Naive thymus-derived CD4-positive, alpha-beta T cell (primary cell): ENCODE measurements at regions not wholly inside any gene's neighbourhood (a gene's known extent, or its start where the extent isn't known, plus 50 kb on each side); places are given as distances from the start of the nearest gene placed in this dataset.

Experiments used
- ATAC-seq: fragments of 150-1000 bp; cut with Tn5 transposase; 2 replicates; pipeline ENCODE4 v1.10.0; 2021; ENCODE audit warnings: mild to moderate bottlenecking, moderate library complexity
- CTCF ChIA-PET: fragments of 350-600 bp; sonication (Branson Sonifier 250); formaldehyde crosslinking; loops from one replicate; lab custom pipeline; 2021; ENCODE audit warnings: antibody characterized with exemption; lab: Charles Lee
- POLR2A ChIA-PET: fragments of 350-600 bp; sonication (Branson Sonifier 250); formaldehyde crosslinking; loops from one replicate; lab custom pipeline; 2021; ENCODE audit warnings: antibody characterized with exemption, inconsistent platforms; lab: Charles Lee
- DNase-seq, 9 donors: peaks; one replicate each; pipeline versions ENCODE4 v3.0.0 to v3.0.0-alpha.2; 2020 to 2022; ENCODE audit warnings: mixed read lengths in 1 of 9
- H3K27ac ChIP-seq: one replicate; pipeline ENCODE4 v1.7.0; 2013; ENCODE audit warnings: mild to moderate bottlenecking, low read depth, low read length, moderate library complexity
- H3K27me3 ChIP-seq, 2 donors: one replicate each; pipeline ENCODE4 v1.7.0; 2013; ENCODE audit warnings: low read length in 2 of 2, mild to moderate bottlenecking in 2 of 2, moderate library complexity in 2 of 2; ENCODE audit not compliant: control insufficient read depth in 2 of 2, insufficient read depth in 2 of 2
- H3K36me3 ChIP-seq, 3 experiments: 1 replicate in 2 of 3; 2 replicates in 1 of 3; pipeline ENCODE4 v1.7.0; 2013; ENCODE audit warnings: low read length in 3 of 3, mild to moderate bottlenecking in 3 of 3, moderate library complexity in 1 of 3; ENCODE audit not compliant: insufficient read depth in 3 of 3, control insufficient read depth in 2 of 3
- H3K4me1 ChIP-seq, 2 donors: one replicate each; pipeline ENCODE4 v1.7.0; 2013; ENCODE audit warnings: low read length in 2 of 2, mild to moderate bottlenecking in 2 of 2, moderate library complexity in 1 of 2; ENCODE audit not compliant: control insufficient read depth in 2 of 2, insufficient read depth in 2 of 2
- H3K4me3 ChIP-seq: 2 replicates; pipeline ENCODE4 v1.7.0; 2013; ENCODE audit warnings: mild to moderate bottlenecking, low read length
- H3K9me3 ChIP-seq, 3 experiments: 1 replicate in 2 of 3; 2 replicates in 1 of 3; pipeline ENCODE4 v1.7.0; 2013; ENCODE audit warnings: low read length in 3 of 3; ENCODE audit not compliant: control insufficient read depth in 2 of 3
- H3K27ac Mint-ChIP-seq, 9 donors: one replicate each; pipeline ENCODE4 v1.8.0; 2020 to 2022; ENCODE audit warnings: mixed read lengths in 9 of 9, mild to moderate bottlenecking in 8 of 9, moderate library complexity in 5 of 9, inconsistent platforms in 2 of 9
- H3K27me3 Mint-ChIP-seq, 5 donors: one replicate each; pipeline ENCODE4 v1.8.0; 2021 to 2022; ENCODE audit warnings: mixed read lengths in 5 of 5, mild to moderate bottlenecking in 1 of 5
- H3K36me3 Mint-ChIP-seq, 5 donors: one replicate each; pipeline ENCODE4 v1.8.0; 2020 to 2022; ENCODE audit warnings: mixed read lengths in 5 of 5, mild to moderate bottlenecking in 3 of 5, inconsistent platforms in 1 of 5
- H3K4me1 Mint-ChIP-seq, 7 donors: one replicate each; pipeline ENCODE4 v1.8.0; 2020 to 2022; ENCODE audit warnings: mixed read lengths in 7 of 7, mild to moderate bottlenecking in 3 of 7, inconsistent platforms in 1 of 7
- H3K4me3 Mint-ChIP-seq, 10 donors: one replicate each; pipeline ENCODE4 v1.8.0; 2020 to 2022; ENCODE audit warnings: mild to moderate bottlenecking in 10 of 10, mixed read lengths in 10 of 10, moderate library complexity in 6 of 10, inconsistent platforms in 2 of 10
- H3K9me3 Mint-ChIP-seq, 11 donors: one replicate each; pipeline ENCODE4 v1.8.0; 2020 to 2022; ENCODE audit warnings: mixed read lengths in 11 of 11, mild to moderate bottlenecking in 4 of 11, inconsistent platforms in 1 of 11, moderate library complexity in 1 of 11
- intact Hi-C, 2 donors: fragments of 100-400 bp; cut with micrococcal nuclease; formaldehyde crosslinking; loops; one replicate each; pipeline ENCODE4 v1.15.1; 2023

DNA sequence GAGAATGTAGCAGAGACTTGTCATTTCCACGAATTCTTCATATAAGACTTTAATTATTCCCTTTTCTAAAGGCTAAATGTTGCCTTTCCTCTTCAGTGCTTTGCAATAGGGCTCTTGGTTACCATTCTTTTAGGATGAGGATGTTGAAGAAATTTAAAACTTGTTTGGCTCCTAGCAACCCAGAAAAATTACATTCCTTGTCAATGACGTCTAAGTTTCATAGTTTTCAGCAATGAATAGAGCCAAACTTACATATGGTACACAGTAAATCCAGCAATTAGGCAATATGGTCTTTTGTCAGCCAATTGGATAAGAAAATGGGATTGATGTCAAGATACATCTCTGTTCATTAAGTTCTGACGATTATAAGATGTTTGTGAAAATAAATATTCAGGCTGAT lies 1639.6 kb upstream of the PCDH10 start:
- DNase-seq (no peak), ATAC-seq (no peak)
- Mint-ChIP-seq H3K27ac (no peak overlapping the region), H3K27me3 (no peaks in the 10 kb centered on the region), H3K4me3 (no peak overlapping the region), H3K4me1 (no peaks in the 10 kb centered on the region), H3K36me3 (peaks cover 0 to 4% (median 0%) of the 10 kb centered on the region in 5 donors), H3K9me3 (peaks cover 0 to 5% (median 0%) of the 10 kb centered on the region in 11 donors)
- POLR2A ChIA-PET = no interaction called here
- H3K4me1 ChIP-seq = no peaks in the 10 kb centered on the region
- H3K9me3 ChIP-seq = no peaks in the 10 kb centered on the region
- CTCF ChIA-PET = no interaction called here
- no peaks in the 10 kb centered on the region for H3K36me3 ChIP-seq
- H3K27ac ChIP-seq = no peak overlapping the region
- H3K4me3 ChIP-seq = no peak overlapping the region
- intact Hi-C loops = no loop called here
- no peaks in the 10 kb centered on the region for H3K27me3 ChIP-seq

DNA sequence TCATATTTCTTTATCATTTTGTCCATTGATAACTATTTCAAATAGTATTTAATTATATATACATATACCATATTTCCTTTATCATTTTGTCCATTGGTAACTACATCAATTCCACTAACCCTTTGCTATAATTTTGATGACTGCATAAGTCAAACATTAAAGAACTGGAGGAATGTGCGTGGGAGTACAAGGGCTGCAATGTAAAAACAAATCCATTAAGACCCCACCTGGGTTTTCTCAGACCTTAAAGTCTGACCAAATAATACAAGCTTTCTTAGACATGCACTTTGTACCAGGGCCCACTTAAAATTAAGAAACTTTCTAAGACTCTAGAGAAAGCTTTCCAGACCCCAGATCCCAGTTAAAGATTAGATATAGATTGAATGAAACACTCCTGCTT lies 1622.4 kb upstream of the PCDH10 start:
- H3K27me3 ChIP-seq = no peaks in the 10 kb centered on the region
- no peak overlapping the region for H3K27ac ChIP-seq
- peaks cover 0 to 12% (median 0%) of the 10 kb centered on the region in 11 donors for H3K9me3 Mint-ChIP-seq
- no peaks in the 10 kb centered on the region for H3K4me1 Mint-ChIP-seq
- POLR2A ChIA-PET = no interaction called here
- CTCF ChIA-PET = no interaction called here
- intact Hi-C loops = no loop called here
- H3K27me3 Mint-ChIP-seq = no peaks in the 10 kb centered on the region
- no peaks in the 10 kb centered on the region for H3K36me3 ChIP-seq
- no peak overlapping the region for H3K27ac Mint-ChIP-seq
- no peaks in the 10 kb centered on the region for H3K4me1 ChIP-seq
- ATAC-seq (no peak), DNase-seq (no peak)
- no peaks in the 10 kb centered on the region for H3K9me3 ChIP-seq
- no peak overlapping the region for H3K4me3 ChIP-seq
- no peak overlapping the region for H3K4me3 Mint-ChIP-seq
- no peaks in the 10 kb centered on the region for H3K36me3 Mint-ChIP-seq

DNA sequence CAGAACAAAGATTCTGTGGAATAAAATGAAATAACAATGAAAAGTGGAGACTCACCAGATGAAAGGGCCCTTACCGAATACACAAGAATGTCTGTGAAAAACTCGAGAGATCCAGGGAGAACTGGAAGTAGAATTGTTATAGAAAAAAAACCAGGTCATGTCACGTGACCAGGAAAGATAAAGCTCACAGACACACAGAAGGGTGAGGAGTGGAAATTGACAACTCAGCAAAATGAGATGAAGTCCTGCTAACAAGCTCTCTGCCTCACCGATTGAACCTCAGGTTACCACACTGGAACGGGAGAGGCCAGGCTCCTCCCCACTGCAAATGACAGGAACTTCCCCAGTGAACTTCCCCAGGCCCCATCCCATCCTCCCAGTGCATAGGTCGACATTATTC lies 1618.0 kb upstream of the PCDH10 start:
- no peaks in the 10 kb centered on the region for H3K4me1 Mint-ChIP-seq
- intact Hi-C loops = no loop called here
- no peaks in the 10 kb centered on the region for H3K36me3 ChIP-seq
- DNase-seq (no peak), ATAC-seq (no peak)
- H3K9me3 ChIP-seq = peaks cover 0 to 4% (median 0%) of the 10 kb centered on the region in 3 experiments
- no peak overlapping the region for H3K4me3 ChIP-seq
- H3K27me3 ChIP-seq = no peaks in the 10 kb centered on the region
- POLR2A ChIA-PET = no interaction called here
- CTCF ChIA-PET = no interaction called here
- no peak overlapping the region for H3K4me3 Mint-ChIP-seq
- H3K27me3 Mint-ChIP-seq = no peaks in the 10 kb centered on the region
- peaks cover 0 to 11% (median 0%) of the 10 kb centered on the region in 11 donors for H3K9me3 Mint-ChIP-seq
- H3K27ac ChIP-seq = no peak overlapping the region
- H3K4me1 ChIP-seq = no peaks in the 10 kb centered on the region
- no peaks in the 10 kb centered on the region for H3K36me3 Mint-ChIP-seq
- no peak overlapping the region for H3K27ac Mint-ChIP-seq

DNA sequence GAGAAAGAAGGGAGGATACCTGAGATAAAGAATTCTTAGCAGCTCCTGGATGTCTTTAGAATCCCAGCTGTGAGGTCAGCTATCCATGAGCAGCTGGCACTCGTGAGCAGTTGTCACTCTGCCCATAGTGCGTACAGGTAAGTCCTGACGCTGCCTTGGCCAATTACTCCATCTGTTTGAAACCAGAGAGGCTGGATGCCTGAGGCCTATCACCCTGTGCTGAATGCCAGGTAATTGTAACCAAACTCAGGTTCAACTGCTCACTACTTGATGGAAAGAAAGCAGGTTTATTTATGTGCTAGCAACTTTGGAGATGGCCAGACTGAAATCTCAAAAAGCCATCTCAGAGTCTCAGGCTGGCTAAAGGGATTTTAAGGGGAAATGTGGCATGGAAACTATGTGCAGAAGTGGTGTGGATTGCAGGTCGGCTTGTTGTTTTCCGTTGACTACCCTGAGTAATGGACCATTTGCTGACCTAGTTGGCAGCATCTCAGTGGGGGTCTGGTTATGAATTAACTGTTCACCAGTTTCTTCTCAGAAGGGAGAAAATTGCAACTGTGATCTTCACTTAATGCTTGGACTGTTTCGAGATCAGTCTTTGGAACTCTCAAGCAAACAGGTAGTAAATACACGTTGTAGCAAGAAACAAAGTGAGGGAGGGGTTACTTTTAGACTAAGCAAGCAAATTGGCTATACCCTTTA lies 1614.0 kb upstream of the PCDH10 start:
- Histone ChIP-seq H3K4me3 (no peak overlapping the region), H3K36me3 (no peaks in the 10 kb centered on the region), H3K27ac (no peak overlapping the region), H3K9me3 (peaks cover 0 to 4% (median 0%) of the 10 kb centered on the region in 3 experiments), H3K4me1 (no peaks in the 10 kb centered on the region), H3K27me3 (no peaks in the 10 kb centered on the region)
- no peaks in the 10 kb centered on the region for H3K27me3 Mint-ChIP-seq
- ChIA-PET CTCF (no interaction called here), POLR2A (no interaction called here)
- DNase-seq (no peak), ATAC-seq (no peak)
- H3K9me3 Mint-ChIP-seq = peaks cover 0 to 6% (median 0%) of the 10 kb centered on the region in 11 donors
- H3K4me1 Mint-ChIP-seq = no peaks in the 10 kb centered on the region
- H3K4me3 Mint-ChIP-seq = no peak overlapping the region
- intact Hi-C loops = no loop called here
- no peak overlapping the region for H3K27ac Mint-ChIP-seq
- no peaks in the 10 kb centered on the region for H3K36me3 Mint-ChIP-seq

DNA sequence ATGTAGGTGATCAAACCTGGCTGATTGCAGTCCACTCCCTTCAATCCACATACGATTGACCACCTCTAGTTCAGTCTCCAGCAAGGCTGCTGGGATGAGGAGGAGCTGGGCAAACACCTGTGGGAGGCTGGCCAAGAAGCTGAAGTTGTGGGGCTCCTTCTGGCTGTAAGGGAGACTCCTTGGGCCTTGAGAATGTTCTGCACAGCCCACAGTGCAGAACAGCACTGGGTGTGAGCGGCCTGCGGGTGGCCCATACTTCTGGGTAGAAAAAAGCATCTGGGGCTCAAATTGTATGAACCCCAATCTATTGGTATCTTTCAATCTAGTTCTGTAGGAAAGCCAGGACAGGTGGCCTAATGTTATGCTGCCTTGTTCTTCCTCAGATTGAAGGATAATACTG lies 1608.8 kb upstream of the PCDH10 start:
- no peak overlapping the region for H3K27ac Mint-ChIP-seq
- no peaks in the 10 kb centered on the region for H3K4me1 Mint-ChIP-seq
- no peaks in the 10 kb centered on the region for H3K4me1 ChIP-seq
- POLR2A ChIA-PET = no interaction called here
- H3K9me3 ChIP-seq = no peaks in the 10 kb centered on the region
- H3K27ac ChIP-seq = no peak overlapping the region
- ATAC-seq (no peak), DNase-seq (no peak)
- H3K4me3 ChIP-seq = no peak overlapping the region
- H3K36me3 ChIP-seq = no peaks in the 10 kb centered on the region
- no peaks in the 10 kb centered on the region for H3K27me3 Mint-ChIP-seq
- no peaks in the 10 kb centered on the region for H3K27me3 ChIP-seq
- CTCF ChIA-PET = no interaction called here
- intact Hi-C loops = no loop called here
- no peaks in the 10 kb centered on the region for H3K9me3 Mint-ChIP-seq
- no peak overlapping the region for H3K4me3 Mint-ChIP-seq
- no peaks in the 10 kb centered on the region for H3K36me3 Mint-ChIP-seq

DNA sequence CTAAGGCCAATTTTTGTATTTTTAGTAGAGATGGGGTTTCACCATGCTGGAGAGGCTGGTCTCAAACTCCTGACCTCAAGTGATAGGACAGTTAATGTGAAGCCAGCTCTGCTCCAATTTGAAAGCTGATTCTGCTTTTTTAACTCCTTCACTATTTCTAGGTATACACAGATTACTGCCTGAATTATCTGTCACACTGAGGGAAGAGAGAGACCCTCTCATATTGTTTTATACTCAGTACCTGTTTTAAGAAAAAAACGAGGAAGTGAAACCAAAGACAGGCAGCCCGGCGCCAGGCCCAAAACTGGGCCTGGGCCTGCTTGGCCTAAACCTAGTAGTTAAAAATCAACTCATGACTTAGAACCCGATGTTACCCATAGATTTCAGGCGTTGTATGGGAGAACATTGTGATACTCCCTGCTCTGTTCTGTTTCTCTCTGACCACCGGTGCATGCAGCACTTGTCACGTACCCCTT lies 1601.5 kb upstream of the PCDH10 start:
- ATAC-seq (no peak), DNase-seq (no peak)
- no peak overlapping the region for H3K4me3 Mint-ChIP-seq
- ChIA-PET CTCF (no interaction called here), POLR2A (no interaction called here)
- no peaks in the 10 kb centered on the region for H3K4me1 ChIP-seq
- H3K27me3 Mint-ChIP-seq = no peaks in the 10 kb centered on the region
- H3K4me1 Mint-ChIP-seq = no peaks in the 10 kb centered on the region
- intact Hi-C loops = no loop called here
- H3K36me3 Mint-ChIP-seq = no peaks in the 10 kb centered on the region
- peaks cover 0 to 9% (median 0%) of the 10 kb centered on the region in 11 donors for H3K9me3 Mint-ChIP-seq
- H3K9me3 ChIP-seq = no peaks in the 10 kb centered on the region
- no peak overlapping the region for H3K27ac Mint-ChIP-seq
- no peak overlapping the region for H3K4me3 ChIP-seq
- H3K36me3 ChIP-seq = no peaks in the 10 kb centered on the region
- no peak overlapping the region for H3K27ac ChIP-seq
- no peaks in the 10 kb centered on the region for H3K27me3 ChIP-seq

DNA sequence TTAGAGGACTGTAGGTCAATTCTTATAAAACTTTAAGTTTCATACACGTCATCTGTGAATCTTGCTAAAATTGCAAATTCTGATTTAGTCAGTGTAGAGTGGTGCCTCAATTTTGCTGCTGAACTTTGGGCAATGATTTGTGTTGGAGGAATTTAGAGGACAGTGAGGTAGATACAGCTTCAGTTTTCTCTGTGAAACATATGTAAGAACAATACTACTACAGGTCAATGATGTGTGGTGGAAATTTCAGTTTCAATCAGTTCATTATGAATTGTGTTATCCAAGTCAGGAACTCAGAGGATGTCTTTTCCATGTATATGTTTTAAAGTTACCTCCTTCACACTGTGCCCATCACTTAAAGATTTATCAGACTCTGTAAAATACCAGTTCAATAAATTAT lies 1597.8 kb upstream of the PCDH10 start:
- DNase-seq = no peak
- Mint-ChIP-seq H3K4me1 (no peaks in the 10 kb centered on the region), H3K36me3 (no peaks in the 10 kb centered on the region), H3K27me3 (no peaks in the 10 kb centered on the region), H3K4me3 (no peak overlapping the region), H3K27ac (no peak overlapping the region), H3K9me3 (peaks cover 0 to 9% (median 0%) of the 10 kb centered on the region in 11 donors)
- Histone ChIP-seq H3K4me1 (no peaks in the 10 kb centered on the region), H3K27me3 (no peaks in the 10 kb centered on the region), H3K36me3 (no peaks in the 10 kb centered on the region), H3K27ac (no peak overlapping the region), H3K4me3 (no peak overlapping the region), H3K9me3 (no peaks in the 10 kb centered on the region)
- intact Hi-C loops = no loop called here
- POLR2A ChIA-PET = no interaction called here
- ATAC-seq = no peak
- CTCF ChIA-PET = no interaction called here
